GM23248 (cell line): ENCODE measurements at regions not wholly inside any gene's neighbourhood (a gene's known extent, or its start where the extent isn't known, plus 50 kb on each side); places are given as distances from the start of the nearest gene placed in this dataset.

ENCODE experiments used
- DNase-seq: peaks from one replicate; pipeline ENCODE4 v3.0.0-alpha.2; 2015
- H2AFZ ChIP-seq: fragments of 200-600 bp; sonication (generic); 2 replicates; pipeline ENCODE4 v1.6.1; 2016; ENCODE audit warnings: antibody characterized with exemption
- H3F3A ChIP-seq: fragments of 200-600 bp; sonication (generic); 2 replicates; pipeline ENCODE4 v1.6.1; 2016; ENCODE audit warnings: mild to moderate bottlenecking, antibody characterized with exemption, mixed run types; ENCODE audit not compliant: insufficient read depth
- H3K27ac ChIP-seq: fragments of 200-600 bp; sonication (generic); 2 replicates; pipeline ENCODE4 v1.5.1; 2016; ENCODE audit warnings: mild to moderate bottlenecking
- H3K27me3 ChIP-seq: fragments of 200-600 bp; sonication (generic); replicated peaks from 2 replicates; pipeline ENCODE4 v1.6.1; 2016; ENCODE audit warnings: mild to moderate bottlenecking; ENCODE audit not compliant: insufficient read depth
- H3K36me3 ChIP-seq: fragments of 200-600 bp; sonication (generic); 2 replicates; pipeline ENCODE4 v1.6.1; 2016; ENCODE audit warnings: low read depth, mild to moderate bottlenecking
- H3K4me1 ChIP-seq: fragments of 200-600 bp; sonication (generic); 2 replicates; pipeline ENCODE4 v1.6.1; 2016; ENCODE audit warnings: mild to moderate bottlenecking; ENCODE audit not compliant: insufficient read depth
- H3K4me2 ChIP-seq: fragments of 200-600 bp; sonication (generic); one replicate; pipeline ENCODE4 v1.6.1; 2016; ENCODE audit warnings: mild to moderate bottlenecking; ENCODE audit not compliant: unreplicated experiment
- H3K4me3 ChIP-seq: fragments of 200-600 bp; sonication (generic); 2 replicates; pipeline ENCODE4 v1.5.1; 2016; ENCODE audit warnings: mild to moderate bottlenecking
- H3K79me2 ChIP-seq: fragments of 200-600 bp; sonication (generic); 2 replicates; pipeline ENCODE4 v1.6.1; 2016; ENCODE audit warnings: mild to moderate bottlenecking; ENCODE audit not compliant: insufficient read depth
- H3K9ac ChIP-seq: fragments of 200-600 bp; sonication (generic); 2 replicates; pipeline ENCODE4 v1.6.1; 2016; ENCODE audit warnings: mild to moderate bottlenecking
- H3K9me2 ChIP-seq: fragments of 200-600 bp; sonication (generic); 2 replicates; pipeline ENCODE4 v1.6.1; 2016; ENCODE audit warnings: mixed run types, mild to moderate bottlenecking, moderate library complexity; ENCODE audit not compliant: insufficient read depth
- H3K9me3 ChIP-seq: fragments of 200-600 bp; sonication (generic); one replicate; pipeline ENCODE4 v1.6.1; 2017; ENCODE audit warnings: low read depth
- H4K20me1 ChIP-seq: fragments of 200-600 bp; sonication (generic); 2 replicates; pipeline ENCODE4 v1.6.0; 2016; ENCODE audit not compliant: insufficient read depth
- EZH2 ChIP-seq: fragments of 200-600 bp; sonication (generic); IDR thresholded peaks from 2 replicates; pipeline ENCODE4 v1.6.1; 2018; ENCODE audit warnings: antibody characterized with exemption, mild to moderate bottlenecking; ENCODE audit not compliant: insufficient read depth, poor library complexity, severe bottlenecking
- EZH2phosphoT487 ChIP-seq: fragments of 200-600 bp; sonication (generic); IDR thresholded peaks from 2 replicates; pipeline ENCODE4 v1.6.1; 2018; ENCODE audit warnings: antibody characterized with exemption, moderate library complexity, mild to moderate bottlenecking, low read depth; ENCODE audit not compliant: insufficient read depth
- WGBS, 2 experiments: methylation state at CpG; one replicate each; pipeline ENCODE4 v1.1.6; 2015 to 2017; ENCODE audit warnings: low lambda C conversion rate in 2 of 2, low coverage in 1 of 2; ENCODE audit errors: missing lambda C conversion rate in 2 of 2; 5-methylcytosine and 5-hydroxymethylcytosine counted together
- in situ Hi-C: fragments of 300-500 bp; cut with MboI; formaldehyde crosslinking; loops from 2 replicates; pipeline ENCODE4 v1.15.0; 2020

DNA sequence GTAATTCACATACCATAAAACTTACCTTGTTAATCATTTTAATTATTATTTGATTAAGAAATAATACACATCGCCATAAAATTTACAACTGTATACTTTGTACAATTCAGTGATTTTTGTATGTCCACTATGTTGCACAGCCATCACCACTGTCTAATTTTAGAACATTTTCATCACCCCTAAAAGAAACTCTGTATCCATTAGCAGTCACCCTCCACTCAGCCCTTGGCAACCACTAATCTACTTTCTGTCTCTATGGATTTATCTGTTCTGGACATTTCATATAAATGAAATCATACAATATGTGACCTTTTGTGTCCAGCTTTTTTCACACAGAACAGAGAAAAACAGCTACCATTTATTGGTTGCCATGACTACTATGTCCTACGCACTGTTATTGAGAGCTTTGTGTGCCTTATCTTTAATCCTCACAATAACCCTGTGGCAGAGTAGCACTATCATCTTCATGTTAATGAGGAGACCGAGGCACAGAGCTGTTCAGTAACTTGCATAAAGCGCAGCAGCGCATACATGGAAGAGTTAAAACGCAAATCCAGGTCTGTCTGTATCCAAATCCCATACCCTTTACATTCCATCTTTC is 64.6 kb upstream of the PAGE1 start:
- no peaks in the 10 kb centered on the region for H3K36me3 ChIP-seq
- no peak overlapping the region for H3K4me2 ChIP-seq
- no peak overlapping the region for H3K9ac ChIP-seq
- H2AFZ ChIP-seq = no peak overlapping the region
- 60 to 67% methylated on average over 6 of the region's 6 CpGs for WGBS, 2 experiments
- no peaks in the 10 kb centered on the region for H3K9me2 ChIP-seq
- H3K9me3 ChIP-seq = no peaks in the 10 kb centered on the region
- in situ Hi-C loops = no loop called here
- TF ChIP-seq EZH2phosphoT487 (no peak), EZH2 (no peak)
- no peak for DNase-seq
- H3F3A ChIP-seq = no peaks in the 10 kb centered on the region
- H3K27ac ChIP-seq = no peak overlapping the region
- H4K20me1 ChIP-seq = no peaks in the 10 kb centered on the region
- H3K79me2 ChIP-seq = no peaks in the 10 kb centered on the region
- H3K27me3 ChIP-seq = no peaks in the 10 kb centered on the region
- no peaks in the 10 kb centered on the region for H3K4me1 ChIP-seq
- H3K4me3 ChIP-seq = no peak overlapping the region

DNA sequence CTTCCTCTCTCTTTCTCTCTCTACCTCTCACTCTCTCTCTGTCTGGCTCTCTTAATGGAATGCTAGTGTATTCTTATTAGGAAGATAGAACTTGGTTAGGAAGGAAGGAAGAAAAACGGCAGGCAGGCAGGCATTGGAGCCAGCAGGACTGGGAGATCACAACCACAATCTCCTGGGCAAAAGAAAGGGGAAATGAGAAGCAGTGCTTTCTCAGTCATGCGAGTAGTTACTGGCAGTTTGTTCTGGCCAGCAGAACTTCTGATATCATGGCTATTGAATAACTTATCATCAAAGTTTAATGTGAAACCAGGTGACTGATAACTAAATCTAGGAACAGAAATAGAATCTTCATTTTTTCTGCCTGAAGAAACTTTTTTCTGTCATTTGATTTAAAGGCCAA is 60.9 kb upstream of the PAGE1 start:
- DNase-seq = no peak
- no peak overlapping the region for H3K4me3 ChIP-seq
- H3K4me1 ChIP-seq = no peaks in the 10 kb centered on the region
- no peaks in the 10 kb centered on the region for H3K79me2 ChIP-seq
- H3K4me2 ChIP-seq = no peak overlapping the region
- H3K9ac ChIP-seq = no peak overlapping the region
- no peaks in the 10 kb centered on the region for H3K9me2 ChIP-seq
- no peaks in the 10 kb centered on the region for H3K27me3 ChIP-seq
- H4K20me1 ChIP-seq = no peaks in the 10 kb centered on the region
- H3F3A ChIP-seq = no peaks in the 10 kb centered on the region
- TF ChIP-seq EZH2phosphoT487 (no peak), EZH2 (no peak)
- in situ Hi-C loops = no loop called here
- H2AFZ ChIP-seq = no peak overlapping the region
- H3K9me3 ChIP-seq = no peaks in the 10 kb centered on the region
- WGBS, 2 experiments = 0 to 5% methylated on average over 2 of the region's 2 CpGs
- H3K27ac ChIP-seq = no peak overlapping the region
- H3K36me3 ChIP-seq = no peaks in the 10 kb centered on the region

DNA sequence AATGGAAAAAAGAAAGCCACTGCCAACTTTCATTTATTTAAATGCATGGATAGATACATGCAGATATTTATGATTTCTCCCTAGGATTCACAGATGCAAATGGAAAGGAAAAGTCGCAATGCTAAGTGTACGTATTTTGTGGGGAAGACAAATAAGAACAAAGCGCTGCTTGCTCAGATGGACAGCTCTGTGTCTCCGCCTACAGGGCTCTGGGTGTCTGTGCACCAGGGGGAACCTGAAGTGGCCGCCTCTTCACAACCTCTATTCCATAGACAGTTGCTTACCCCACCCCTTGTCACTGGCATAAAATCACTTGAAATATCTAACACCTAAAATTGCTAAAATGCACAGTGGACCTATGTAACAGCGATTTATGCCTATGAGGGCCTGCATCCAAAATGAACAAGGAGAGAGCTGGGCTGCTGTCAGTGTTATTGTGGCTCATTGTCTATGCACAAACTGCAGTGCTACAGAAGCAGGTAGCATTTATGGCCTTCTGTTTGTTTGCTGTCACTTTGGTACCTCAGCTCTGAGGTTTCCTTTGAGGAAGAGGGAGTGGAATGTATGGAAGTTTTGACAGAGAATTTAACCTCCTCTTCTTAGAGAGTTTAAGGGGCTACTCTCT is 58.6 kb upstream of the PAGE1 start:
- H3K9me3 ChIP-seq = no peaks in the 10 kb centered on the region
- H3K4me2 ChIP-seq = no peak overlapping the region
- no peaks in the 10 kb centered on the region for H3K4me1 ChIP-seq
- no peak overlapping the region for H3K27ac ChIP-seq
- no peaks in the 10 kb centered on the region for H4K20me1 ChIP-seq
- peak; percentile 60 for DNase-seq
- H3K9ac ChIP-seq = no peak overlapping the region
- WGBS, 2 experiments = 3 to 4% methylated on average over 5 to 6 of the region's 6 CpGs
- no peaks in the 10 kb centered on the region for H3F3A ChIP-seq
- no peak for TF ChIP-seq EZH2
- no peak for TF ChIP-seq EZH2phosphoT487
- no peaks in the 10 kb centered on the region for H3K27me3 ChIP-seq
- H3K4me3 ChIP-seq = no peak overlapping the region
- in situ Hi-C loops = no loop called here
- H3K9me2 ChIP-seq = no peaks in the 10 kb centered on the region
- H2AFZ ChIP-seq = no peak overlapping the region
- H3K79me2 ChIP-seq = no peaks in the 10 kb centered on the region
- H3K36me3 ChIP-seq = no peaks in the 10 kb centered on the region

DNA sequence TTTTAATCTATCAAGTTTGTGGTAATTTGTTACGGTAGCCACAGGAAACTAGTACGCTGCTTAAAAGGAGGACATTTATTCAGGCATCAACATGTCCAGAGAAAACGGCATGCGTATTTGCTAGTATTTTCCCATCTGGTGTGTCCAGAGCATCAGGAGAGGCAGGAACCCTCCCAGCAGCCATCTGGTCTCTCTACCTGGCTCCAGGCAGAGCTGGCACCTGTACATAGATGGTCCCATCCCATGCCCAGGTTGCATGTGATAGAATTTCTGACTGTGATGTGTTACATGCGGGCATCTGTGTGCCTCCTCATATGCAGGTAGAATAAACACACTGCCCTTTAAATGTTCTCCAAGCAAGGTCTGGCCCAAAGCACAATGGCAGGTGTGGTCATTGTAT is 57.9 kb upstream of the PAGE1 start:
- Histone ChIP-seq H3K9ac (no peak overlapping the region), H3K4me1 (no peaks in the 10 kb centered on the region), H3K4me2 (no peak overlapping the region), H4K20me1 (no peaks in the 10 kb centered on the region), H2AFZ (no peak overlapping the region), H3F3A (no peaks in the 10 kb centered on the region), H3K36me3 (no peaks in the 10 kb centered on the region), H3K4me3 (no peak overlapping the region), H3K79me2 (no peaks in the 10 kb centered on the region), H3K9me2 (no peaks in the 10 kb centered on the region), H3K9me3 (no peaks in the 10 kb centered on the region), H3K27ac (no peak overlapping the region), H3K27me3 (no peaks in the 10 kb centered on the region)
- in situ Hi-C loops = no loop called here
- no peak for DNase-seq
- TF ChIP-seq EZH2 = no peak
- no peak for TF ChIP-seq EZH2phosphoT487
- WGBS, 2 experiments = 73 to 76% methylated on average over 4 to 5 of the region's 5 CpGs
